Subcutaneous abdominal adipose tissue (tissue), 5 donors: ENCODE measurements at regions not wholly inside any gene's neighbourhood (a gene's known extent, or its start where the extent isn't known, plus 50 kb on each side); places are given as distances from the start of the nearest gene placed in this dataset.
"Not testable (repeated sequence)": the region's sequence is repeated elsewhere in the genome, so short reads cannot be mapped to it uniquely, and the experiment has no call there.

ENCODE experiments used
- H3K27ac ChIP-seq: one replicate; pipeline ENCODE4 v1.7.0; 2013; ENCODE audit warnings: low read depth, mild to moderate bottlenecking, inconsistent platforms, low read length, moderate library complexity
- H3K27me3 ChIP-seq, 5 donors: one replicate each; pipeline ENCODE4 v1.7.0; 2013; ENCODE audit warnings: low read length in 5 of 5, inconsistent platforms in 1 of 5; ENCODE audit not compliant: control insufficient read depth in 5 of 5, insufficient read depth in 4 of 5
- H3K36me3 ChIP-seq, 5 donors: one replicate each; pipeline ENCODE4 v1.7.0; 2013; ENCODE audit warnings: low read length in 5 of 5; ENCODE audit not compliant: control insufficient read depth in 5 of 5, insufficient read depth in 5 of 5
- H3K4me1 ChIP-seq, 5 donors: one replicate each; pipeline ENCODE4 v1.7.0; 2013; ENCODE audit warnings: low read length in 5 of 5, mild to moderate bottlenecking in 3 of 5, moderate library complexity in 1 of 5; ENCODE audit not compliant: control insufficient read depth in 5 of 5, insufficient read depth in 5 of 5
- H3K4me3 ChIP-seq, 5 donors: one replicate each; pipeline ENCODE4 v1.7.0; 2013; ENCODE audit warnings: low read length in 5 of 5, low read depth in 1 of 5
- H3K9ac ChIP-seq, 5 donors: one replicate each; pipeline ENCODE4 v1.7.0; 2013; ENCODE audit warnings: low read length in 5 of 5, mild to moderate bottlenecking in 4 of 5, moderate library complexity in 3 of 5
- H3K9me3 ChIP-seq, 5 donors: one replicate each; pipeline ENCODE4 v1.7.0; 2013; ENCODE audit warnings: low read length in 5 of 5; ENCODE audit not compliant: control insufficient read depth in 5 of 5
- donor health status: healthy.
- donor health status: healthy.
- donor health status: healthy.
- donor health status: healthy.
- donor health status: healthy.

- not testable (repeated sequence) for H3K9ac ChIP-seq, H3K4me3 ChIP-seq, H3K36me3 ChIP-seq, H3K27ac ChIP-seq, H3K9me3 ChIP-seq, H3K27me3 ChIP-seq
- H3K4me1 ChIP-seq: peaks cover 0 to 15% (median 3%) of the 10 kb centered on the region in 5 donors
These were observed 472.5 kb upstream of the SOX9 start for GRCh38 chr17:71648342-71648741.

GRCh38 chr17:71649941-71650350 is 470.9 kb upstream of the SOX9 start:
- Histone ChIP-seq H3K27me3 (no peaks in the 10 kb centered on the region), H3K9me3 (peaks cover 0 to 7% (median 0%) of the 10 kb centered on the region in 5 donors), H3K36me3 (no peaks in the 10 kb centered on the region), H3K4me1 (peaks cover 0 to 15% (median 3%) of the 10 kb centered on the region in 5 donors), H3K9ac (no peak overlapping the region), H3K4me3 (no peak overlapping the region), H3K27ac (no peak overlapping the region)

DNA sequence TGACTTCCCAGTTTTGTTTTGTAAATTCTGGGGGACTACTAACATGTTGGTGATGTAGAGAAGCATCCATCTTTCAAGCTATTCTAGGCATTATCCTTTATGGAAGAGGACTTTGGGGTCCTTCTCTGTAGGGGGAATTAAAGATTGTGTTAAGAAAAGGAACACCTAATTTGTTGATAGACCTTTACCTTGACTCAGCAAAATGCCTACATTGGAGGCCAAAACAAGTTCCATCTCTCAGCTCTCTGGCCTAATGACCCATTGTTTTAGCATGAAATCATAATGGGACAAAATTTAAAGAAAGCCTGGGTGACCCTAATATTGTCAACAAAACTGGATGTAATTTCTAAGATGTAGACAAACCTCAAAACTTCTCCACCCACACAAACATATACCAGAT is 465.3 kb upstream of the SOX9 start:
- Histone ChIP-seq H3K27ac (no peak overlapping the region), H3K27me3 (no peaks in the 10 kb centered on the region), H3K4me1 (peaks cover 0 to 9% (median 3%) of the 10 kb centered on the region in 5 donors), H3K36me3 (no peaks in the 10 kb centered on the region), H3K9me3 (peaks cover 0 to 3% (median 0%) of the 10 kb centered on the region in 5 donors), H3K4me3 (no peak overlapping the region), H3K9ac (no peak overlapping the region)

DNA sequence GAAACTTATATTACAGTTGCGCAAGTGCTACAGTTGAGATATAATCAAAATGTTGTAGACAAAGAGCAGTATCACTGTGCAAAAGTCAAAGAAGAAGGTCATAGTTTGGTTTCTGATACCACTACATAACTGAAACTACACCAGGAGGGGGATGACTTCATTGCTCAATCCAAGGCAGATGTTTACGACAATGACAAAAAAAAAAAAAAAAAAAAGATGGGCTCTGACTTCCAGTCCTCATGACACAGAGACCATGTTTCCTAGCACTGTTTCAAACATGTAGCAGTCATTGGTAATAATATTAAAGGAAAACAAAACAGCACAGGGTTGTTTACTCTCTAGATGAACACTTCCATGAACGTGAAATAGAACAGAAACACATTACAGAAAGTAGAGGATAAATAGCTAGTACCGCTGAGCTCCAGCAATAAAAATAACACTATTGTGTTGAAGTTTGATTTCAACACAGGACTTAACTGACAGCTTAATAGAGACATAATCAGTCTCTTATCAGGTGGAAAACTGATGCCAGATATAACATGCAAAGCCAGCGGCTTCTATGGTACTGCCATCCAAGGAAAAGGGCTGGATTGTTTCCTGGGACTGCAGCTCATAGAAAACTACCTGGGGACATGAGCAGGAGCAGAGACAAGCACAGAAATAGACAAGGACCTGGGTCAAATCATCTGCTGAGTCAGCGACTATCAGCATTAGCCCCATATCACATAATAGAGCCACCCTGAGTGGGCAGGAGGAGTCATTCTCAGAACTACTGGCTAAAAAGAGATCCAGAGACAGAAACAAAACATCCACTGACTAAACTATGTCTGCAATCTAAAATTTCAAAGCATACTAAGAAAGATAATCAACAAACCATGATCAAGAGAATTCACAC is 463.6 kb upstream of the SOX9 start:
- H3K4me1 ChIP-seq: peaks cover 0 to 2% (median 0%) of the 10 kb centered on the region in 5 donors
- H3K27ac ChIP-seq: no peak overlapping the region
- no peak overlapping the region for H3K4me3 ChIP-seq
- no peak overlapping the region for H3K9ac ChIP-seq
- H3K36me3 ChIP-seq: no peaks in the 10 kb centered on the region
- no peaks in the 10 kb centered on the region for H3K27me3 ChIP-seq
- peaks cover 0 to 3% (median 0%) of the 10 kb centered on the region in 5 donors for H3K9me3 ChIP-seq

GRCh38 chr17:71658996-71659395 is 461.8 kb upstream of the SOX9 start:
- H3K4me1 ChIP-seq: no peaks in the 10 kb centered on the region
- no peaks in the 10 kb centered on the region for H3K27me3 ChIP-seq
- no peak overlapping the region for H3K27ac ChIP-seq
- peaks cover 0 to 3% (median 0%) of the 10 kb centered on the region in 5 donors for H3K9me3 ChIP-seq
- no peak overlapping the region for H3K4me3 ChIP-seq
- no peaks in the 10 kb centered on the region for H3K36me3 ChIP-seq
- no peak overlapping the region for H3K9ac ChIP-seq

DNA sequence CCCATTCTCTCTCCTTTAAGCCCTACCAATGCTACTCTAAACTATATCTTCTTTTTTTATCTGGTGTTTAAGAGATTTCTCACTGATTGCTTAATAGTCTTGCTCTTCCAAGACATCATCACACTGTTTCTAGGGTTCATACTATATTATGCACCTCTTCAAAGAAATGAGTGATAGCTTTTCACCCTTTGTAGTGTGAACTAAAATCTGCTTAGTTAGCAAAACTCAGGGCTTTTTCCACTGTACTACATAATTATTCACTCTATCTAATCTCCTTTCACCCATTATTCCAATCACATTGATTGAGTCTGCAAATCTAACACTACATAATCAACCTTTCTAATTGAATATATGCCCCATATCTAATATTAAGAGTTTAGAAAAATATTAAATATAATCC is 456.0 kb upstream of the SOX9 start:
- H3K36me3 ChIP-seq: no peaks in the 10 kb centered on the region
- H3K27me3 ChIP-seq: no peaks in the 10 kb centered on the region
- H3K9me3 ChIP-seq: peaks cover 0 to 11% (median 5%) of the 10 kb centered on the region in 5 donors
- no peaks in the 10 kb centered on the region for H3K4me1 ChIP-seq
- H3K9ac ChIP-seq: no peak overlapping the region
- no peak overlapping the region for H3K27ac ChIP-seq
- H3K4me3 ChIP-seq: no peak overlapping the region

- no peaks in the 10 kb centered on the region for H3K36me3 ChIP-seq
- no peaks in the 10 kb centered on the region for H3K27me3 ChIP-seq
- H3K4me1 ChIP-seq: no peaks in the 10 kb centered on the region
- peaks cover 0 to 11% (median 5%) of the 10 kb centered on the region in 5 donors for H3K9me3 ChIP-seq
- no peak overlapping the region for H3K9ac ChIP-seq
- no peak overlapping the region for H3K27ac ChIP-seq
- H3K4me3 ChIP-seq: no peak overlapping the region
These were observed 454.8 kb upstream of the SOX9 start for GRCh38 chr17:71666047-71666446.

DNA sequence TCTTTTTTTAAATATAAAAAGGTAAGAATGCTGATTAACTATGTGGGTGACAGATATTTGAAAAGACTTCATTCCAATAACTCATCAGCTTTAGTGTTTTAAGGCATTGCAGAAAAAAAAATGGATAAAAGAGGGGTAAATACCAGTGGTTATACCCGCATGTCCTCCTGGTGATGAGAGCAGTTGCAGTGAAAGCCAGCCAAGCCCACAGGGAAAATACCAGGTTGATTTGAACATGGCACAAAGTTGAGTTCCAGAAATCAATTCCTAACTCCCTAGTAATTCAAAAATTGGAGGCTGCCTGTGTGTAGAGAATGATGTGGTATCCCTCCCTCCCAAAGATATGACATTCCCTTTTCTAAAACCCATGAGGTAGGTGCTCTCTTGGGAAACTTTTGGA is 453.2 kb upstream of the SOX9 start:
- Histone ChIP-seq H3K27me3 (no peaks in the 10 kb centered on the region), H3K36me3 (no peaks in the 10 kb centered on the region), H3K4me1 (no peaks in the 10 kb centered on the region), H3K9ac (no peak overlapping the region), H3K4me3 (no peak overlapping the region), H3K27ac (no peak overlapping the region), H3K9me3 (peaks cover 2 to 17% (median 10%) of the 10 kb centered on the region in 5 donors)

GRCh38 chr17:71668807-71669206 is 452.0 kb upstream of the SOX9 start:
- no peak overlapping the region for H3K9ac ChIP-seq
- H3K27ac ChIP-seq: no peak overlapping the region

GRCh38 chr17:71677439-71677838 is 443.4 kb upstream of the SOX9 start:
- Histone ChIP-seq H3K4me1 (peaks cover 0 to 22% (median 3%) of the 10 kb centered on the region in 5 donors), H3K27me3 (no peaks in the 10 kb centered on the region), H3K9me3 (no peaks in the 10 kb centered on the region), H3K36me3 (no peaks in the 10 kb centered on the region), H3K9ac (no peak overlapping the region), H3K4me3 (no peak overlapping the region), H3K27ac (no peak overlapping the region)

More at GRCh38 chr17:71668807-71669206, 452.0 kb upstream of the SOX9 start:
- Histone ChIP-seq H3K27me3 (no peaks in the 10 kb centered on the region), H3K9me3 (peaks cover 2 to 17% (median 10%) of the 10 kb centered on the region in 5 donors), H3K4me1 (no peaks in the 10 kb centered on the region), H3K36me3 (no peaks in the 10 kb centered on the region), H3K4me3 (no peak overlapping the region)
